ENCODE measurements at regions not wholly inside any gene's neighbourhood (a gene's known extent, or its start where the extent isn't known, plus 50 kb on each side); places are given as distances from the start of the nearest gene placed in this dataset.

- no peaks in the 10 kb centered on the region for H3K9me3 ChIP-seq
- DNase-seq: no peak
- no peaks in the 10 kb centered on the region for H3K27me3 ChIP-seq
- no peak overlapping the region for H3K9ac ChIP-seq (ENCODE audit: low read depth in 2 of 2, low read length in 2 of 2)
- no peak overlapping the region for H3K4me3 ChIP-seq
- no peak overlapping the region for H3K27ac ChIP-seq
- no peaks in the 10 kb centered on the region for H3K4me1 ChIP-seq
- H3K36me3 ChIP-seq: no peaks in the 10 kb centered on the region
- TF ChIP-seq CTCF (IDR thresholded peaks at IDR 0.05): no peak
- intact Hi-C loops (cut with DNase I): no loop called here
Observed at GRCh38 chr9:25889661-25890060, 211.4 kb upstream of the TUSC1 start.

GRCh38 chr9:25876248-25876647, 198.0 kb upstream of the TUSC1 start:
- intact Hi-C loops (cut with DNase I): no loop called here
- Histone ChIP-seq H3K36me3 (no peaks in the 10 kb centered on the region), H3K27me3 (no peaks in the 10 kb centered on the region), H3K9me3 (no peaks in the 10 kb centered on the region), H3K4me1 (no peaks in the 10 kb centered on the region), H3K9ac (ENCODE audit: low read depth in 2 of 2, low read length in 2 of 2) (no peak overlapping the region), H3K27ac (no peak overlapping the region), H3K4me3 (no peak overlapping the region)
- no peak for TF ChIP-seq CTCF (IDR thresholded peaks at IDR 0.05)
- no peak for DNase-seq

- H3K27ac ChIP-seq: no peak overlapping the region
- intact Hi-C loops (cut with DNase I): no loop called here
- H3K27me3 ChIP-seq: no peaks in the 10 kb centered on the region
- no peaks in the 10 kb centered on the region for H3K36me3 ChIP-seq
- TF ChIP-seq CTCF (IDR thresholded peaks at IDR 0.05): no peak
- H3K9me3 ChIP-seq: no peaks in the 10 kb centered on the region
- H3K9ac ChIP-seq (ENCODE audit: low read depth in 2 of 2, low read length in 2 of 2): no peak overlapping the region
- no peak for DNase-seq
- H3K4me3 ChIP-seq: no peak overlapping the region
- no peaks in the 10 kb centered on the region for H3K4me1 ChIP-seq
Observed at GRCh38 chr9:25864509-25864908, 186.3 kb upstream of the TUSC1 start.

GRCh38 chr9:25861421-25861820, 183.2 kb upstream of the TUSC1 start:
- H3K36me3 ChIP-seq: no peaks in the 10 kb centered on the region
- intact Hi-C loops (cut with DNase I): no loop called here
- no peaks in the 10 kb centered on the region for H3K9me3 ChIP-seq
- H3K27me3 ChIP-seq: no peaks in the 10 kb centered on the region
- no peak overlapping the region for H3K9ac ChIP-seq (ENCODE audit: low read depth in 2 of 2, low read length in 2 of 2)
- TF ChIP-seq CTCF (IDR thresholded peaks at IDR 0.05): no peak
- H3K4me3 ChIP-seq: no peak overlapping the region
- no peak overlapping the region for H3K27ac ChIP-seq
- DNase-seq: no peak
- H3K4me1 ChIP-seq: no peaks in the 10 kb centered on the region

GRCh38 chr9:25857147-25857546, 178.9 kb upstream of the TUSC1 start:
- Histone ChIP-seq H3K27ac (no peak overlapping the region), H3K4me3 (no peak overlapping the region), H3K4me1 (no peaks in the 10 kb centered on the region), H3K36me3 (no peaks in the 10 kb centered on the region), H3K9ac (ENCODE audit: low read depth in 2 of 2, low read length in 2 of 2) (no peak overlapping the region), H3K27me3 (no peaks in the 10 kb centered on the region), H3K9me3 (no peaks in the 10 kb centered on the region)
- TF ChIP-seq CTCF (IDR thresholded peaks at IDR 0.05): no peak
- intact Hi-C loops (cut with DNase I): no loop called here
- no peak for DNase-seq

- H3K27me3 ChIP-seq: no peaks in the 10 kb centered on the region
- H3K4me3 ChIP-seq: no peak overlapping the region
- H3K9me3 ChIP-seq: no peaks in the 10 kb centered on the region
- DNase-seq: no peak
- H3K9ac ChIP-seq (ENCODE audit: low read depth in 2 of 2, low read length in 2 of 2): no peak overlapping the region
- no peak overlapping the region for H3K27ac ChIP-seq
- no peaks in the 10 kb centered on the region for H3K4me1 ChIP-seq
- H3K36me3 ChIP-seq: no peaks in the 10 kb centered on the region
- TF ChIP-seq CTCF (IDR thresholded peaks at IDR 0.05): no peak
- intact Hi-C loops (cut with DNase I): no loop called here
Observed at GRCh38 chr9:25850803-25851202, 172.6 kb upstream of the TUSC1 start.
